Gastroesophageal sphincter (tissue), 4 donors: ENCODE measurements at regions not wholly inside any gene's neighbourhood (a gene's known extent, or its start where the extent isn't known, plus 50 kb on each side); places are given as distances from the start of the nearest gene placed in this dataset.

Source experiments
- ATAC-seq: fragments of 150-250 bp; one replicate; pipeline ENCODE4 v1.9.1; 2016; ENCODE audit warnings: mild to moderate bottlenecking, moderate library complexity
- H3K27ac ChIP-seq, 4 donors: fragments of 200-600 bp; sonication (generic) in 3 of 4; 1 replicate in 3 of 4; 2 replicates in 1 of 4; pipeline ENCODE4 v1.5.1; 2016 to 2019
- H3K27me3 ChIP-seq: fragments of 200-600 bp; sonication (generic); one replicate; pipeline ENCODE4 v1.5.1; 2019
- H3K36me3 ChIP-seq, 2 donors: fragments of 200-600 bp; sonication (generic); one replicate each; pipeline ENCODE4 v1.5.1; 2019; ENCODE audit warnings: control low read depth in 1 of 2
- H3K4me1 ChIP-seq, 3 donors: fragments of 200-600 bp; sonication (generic); 1 replicate in 2 of 3; 2 replicates in 1 of 3; pipeline ENCODE4 v1.5.1; 2016 to 2019; ENCODE audit warnings: control low read depth in 2 of 3
- H3K4me3 ChIP-seq, 2 donors: fragments of 200-600 bp; sonication (generic); one replicate each; pipeline ENCODE4 v1.5.1; 2019; ENCODE audit warnings: mild to moderate bottlenecking in 1 of 2, moderate library complexity in 1 of 2
- H3K9me3 ChIP-seq, 3 donors: fragments of 200-600 bp; sonication (generic); one replicate each; pipeline ENCODE4 v1.5.1; 2017 to 2019; ENCODE audit warnings: control low read depth in 2 of 3
- EP300 ChIP-seq: sonication (generic); formaldehyde crosslinking; IDR thresholded peaks from one replicate; pipeline ENCODE4 v1.6.1; 2017; ENCODE audit warnings: antibody characterized with exemption, mild to moderate bottlenecking
- POLR2A ChIP-seq, 2 donors: fragments of 450-650 bp; IDR thresholded peaks; one replicate each; pipeline ENCODE4 v1.6.1; 2017; ENCODE audit warnings: antibody characterized with exemption in 2 of 2, mild to moderate bottlenecking in 2 of 2, moderate library complexity in 1 of 2
- POLR2AphosphoS5 ChIP-seq: sonication (generic); formaldehyde crosslinking; IDR thresholded peaks from one replicate; pipeline ENCODE4 v1.6.1; 2017; ENCODE audit warnings: antibody characterized with exemption
- WGBS, 2 donors: methylation state at CpG; one replicate each; pipeline ENCODE4 v1.1.5; 2018; ENCODE audit warnings: low coverage in 1 of 2; 5-methylcytosine and 5-hydroxymethylcytosine counted together
- TF ChIP-seq, protein P1 (sequence below), 4 experiments: fragments of 200-600 bp in 2 of 4; fragments of 450-650 bp in 2 of 4; sonication (generic) in 1 of 4; IDR thresholded peaks; one replicate each; pipeline ENCODE4 v1.5.1; 2017 to 2019; ENCODE audit warnings: antibody characterized with exemption in 4 of 4, mild to moderate bottlenecking in 2 of 4, moderate library complexity in 2 of 4

DNA sequence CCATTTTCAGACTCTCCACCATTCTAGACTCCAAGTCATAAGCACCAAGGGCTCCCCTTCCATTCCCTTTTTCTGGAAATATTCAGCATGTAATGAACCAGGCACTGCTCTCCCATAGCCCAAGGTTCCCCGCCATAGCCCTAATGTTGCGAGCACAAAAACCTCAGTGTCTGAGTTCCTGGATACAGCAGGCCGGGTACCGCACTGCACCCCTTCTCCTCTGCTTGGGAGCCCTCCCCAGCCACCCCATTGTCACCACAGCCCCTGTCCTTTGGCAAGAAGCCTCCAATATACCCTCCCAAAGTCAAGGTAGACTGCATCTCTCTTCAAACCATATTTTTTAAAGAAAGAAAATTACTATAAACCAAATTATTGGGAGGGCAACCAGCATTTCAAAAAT lies 1341.1 kb downstream of the BRD1 start:
- H3K27me3 ChIP-seq, result peaks cover 76% of the 10 kb centered on the region
- peaks cover 0 to 22% (median 5%) of the 10 kb centered on the region in 3 donors for H3K4me1 ChIP-seq
- 80% methylated on average over 4 of the region's 4 CpGs; no CpG with 5 or more reads in 1 of the 2 donors for WGBS, 2 donors
- no peak overlapping the region for H3K4me3 ChIP-seq
- H3K36me3 ChIP-seq, result no peaks in the 10 kb centered on the region
- no peaks in the 10 kb centered on the region for H3K9me3 ChIP-seq
- no peak for ATAC-seq
- TF ChIP-seq, protein P1, sequence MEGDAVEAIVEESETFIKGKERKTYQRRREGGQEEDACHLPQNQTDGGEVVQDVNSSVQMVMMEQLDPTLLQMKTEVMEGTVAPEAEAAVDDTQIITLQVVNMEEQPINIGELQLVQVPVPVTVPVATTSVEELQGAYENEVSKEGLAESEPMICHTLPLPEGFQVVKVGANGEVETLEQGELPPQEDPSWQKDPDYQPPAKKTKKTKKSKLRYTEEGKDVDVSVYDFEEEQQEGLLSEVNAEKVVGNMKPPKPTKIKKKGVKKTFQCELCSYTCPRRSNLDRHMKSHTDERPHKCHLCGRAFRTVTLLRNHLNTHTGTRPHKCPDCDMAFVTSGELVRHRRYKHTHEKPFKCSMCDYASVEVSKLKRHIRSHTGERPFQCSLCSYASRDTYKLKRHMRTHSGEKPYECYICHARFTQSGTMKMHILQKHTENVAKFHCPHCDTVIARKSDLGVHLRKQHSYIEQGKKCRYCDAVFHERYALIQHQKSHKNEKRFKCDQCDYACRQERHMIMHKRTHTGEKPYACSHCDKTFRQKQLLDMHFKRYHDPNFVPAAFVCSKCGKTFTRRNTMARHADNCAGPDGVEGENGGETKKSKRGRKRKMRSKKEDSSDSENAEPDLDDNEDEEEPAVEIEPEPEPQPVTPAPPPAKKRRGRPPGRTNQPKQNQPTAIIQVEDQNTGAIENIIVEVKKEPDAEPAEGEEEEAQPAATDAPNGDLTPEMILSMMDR (IDR thresholded peaks at IDR 0.05), result no peak
- TF ChIP-seq EP300 (no peak), POLR2AphosphoS5 (no peak), POLR2A (IDR thresholded peaks at IDR 0.05) (no peak)
- H3K27ac ChIP-seq, result no peak overlapping the region

DNA sequence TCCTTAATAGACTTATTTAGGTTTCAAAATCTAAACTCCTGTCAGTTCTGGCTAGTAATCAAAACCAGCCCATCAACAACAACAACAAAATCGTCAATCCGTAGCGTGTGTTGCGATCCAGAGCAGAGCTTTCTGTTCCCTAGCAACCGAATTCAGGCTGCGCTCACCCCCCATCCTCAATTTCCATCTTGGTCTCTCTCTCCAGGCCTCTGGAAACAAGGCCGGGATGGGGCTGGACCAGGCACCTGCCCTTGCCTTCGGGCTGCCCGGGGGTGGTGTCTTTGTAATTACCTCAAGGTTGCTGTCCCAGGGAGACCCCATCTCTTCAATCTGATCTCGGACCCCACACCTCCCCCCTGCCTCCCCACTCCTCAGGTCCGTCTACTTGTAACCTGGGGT lies 1341.5 kb downstream of the BRD1 start:
- H3K36me3 ChIP-seq, result no peaks in the 10 kb centered on the region
- TF ChIP-seq EP300 (no peak), POLR2AphosphoS5 (no peak), POLR2A (IDR thresholded peaks at IDR 0.05) (no peak)
- TF ChIP-seq, protein P1 (IDR thresholded peaks at IDR 0.05), result no peak
- no peak overlapping the region for H3K27ac ChIP-seq
- H3K27me3 ChIP-seq, result peaks cover 74% of the 10 kb centered on the region
- WGBS, 2 donors, result 24 to 73% methylated on average over 2 to 6 of the region's 11 CpGs
- no peak for ATAC-seq
- H3K9me3 ChIP-seq, result no peaks in the 10 kb centered on the region
- no peak overlapping the region for H3K4me3 ChIP-seq
- peaks cover 0 to 18% (median 5%) of the 10 kb centered on the region in 3 donors for H3K4me1 ChIP-seq

DNA sequence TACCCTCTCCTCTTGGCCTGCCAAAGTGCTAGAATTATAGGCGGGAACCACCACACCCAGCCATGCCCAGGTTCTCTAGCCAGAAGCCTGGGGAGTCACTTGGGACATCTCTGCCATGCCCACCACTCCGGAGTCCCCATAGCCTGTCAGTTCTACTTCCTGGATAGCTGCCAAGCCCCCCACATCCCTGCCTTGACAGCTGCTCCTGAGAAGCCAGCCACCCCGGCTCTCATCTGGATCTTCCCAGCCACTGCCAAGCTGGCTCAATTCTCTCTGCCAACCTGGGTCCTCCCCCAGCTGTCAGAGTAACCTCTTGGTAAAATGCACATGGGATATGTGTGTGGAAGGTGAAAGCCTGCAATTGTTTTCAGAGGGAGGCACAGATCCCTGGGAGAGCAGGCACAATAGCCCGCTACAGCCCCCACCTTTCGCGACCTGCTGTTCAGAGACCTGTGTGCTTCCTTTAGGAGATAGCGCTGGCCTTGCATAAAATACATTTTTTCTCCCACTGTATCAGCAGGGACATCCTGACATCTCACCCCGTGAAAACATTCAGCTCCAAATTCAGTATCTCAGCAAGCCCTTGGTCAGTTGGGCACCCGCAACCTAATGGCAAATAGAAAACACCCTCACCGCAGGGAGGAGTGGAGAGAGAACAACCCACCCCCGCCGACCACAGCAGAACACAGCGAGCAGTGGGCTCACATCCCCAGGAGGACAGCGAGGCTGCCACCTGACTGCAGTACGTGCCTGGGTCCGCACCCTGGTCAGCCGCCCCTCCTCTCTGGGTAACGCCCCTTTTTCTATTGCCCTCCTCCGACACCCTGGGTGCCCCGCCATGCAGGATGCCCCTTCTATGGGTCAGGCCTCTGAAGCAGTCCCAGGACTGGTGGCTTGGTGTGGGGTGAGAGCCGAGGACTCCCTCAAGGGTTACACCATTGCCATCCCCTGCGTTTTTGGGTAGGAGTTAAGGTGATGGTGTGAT lies 1342.2 kb downstream of the BRD1 start:
- TF ChIP-seq, protein P1 (IDR thresholded peaks at IDR 0.05), result no peak
- no peak for TF ChIP-seq POLR2A (IDR thresholded peaks at IDR 0.05)
- Histone ChIP-seq H3K9me3 (no peaks in the 10 kb centered on the region), H3K27ac (no peak overlapping the region), H3K4me3 (no peak overlapping the region), H3K27me3 (peaks cover 67% of the 10 kb centered on the region), H3K4me1 (peaks cover 0 to 11% (median 5%) of the 10 kb centered on the region in 3 donors), H3K36me3 (no peaks in the 10 kb centered on the region)
- 44 to 51% methylated on average over 6 to 11 of the region's 22 CpGs for WGBS, 2 donors
- ATAC-seq, result no peak

DNA sequence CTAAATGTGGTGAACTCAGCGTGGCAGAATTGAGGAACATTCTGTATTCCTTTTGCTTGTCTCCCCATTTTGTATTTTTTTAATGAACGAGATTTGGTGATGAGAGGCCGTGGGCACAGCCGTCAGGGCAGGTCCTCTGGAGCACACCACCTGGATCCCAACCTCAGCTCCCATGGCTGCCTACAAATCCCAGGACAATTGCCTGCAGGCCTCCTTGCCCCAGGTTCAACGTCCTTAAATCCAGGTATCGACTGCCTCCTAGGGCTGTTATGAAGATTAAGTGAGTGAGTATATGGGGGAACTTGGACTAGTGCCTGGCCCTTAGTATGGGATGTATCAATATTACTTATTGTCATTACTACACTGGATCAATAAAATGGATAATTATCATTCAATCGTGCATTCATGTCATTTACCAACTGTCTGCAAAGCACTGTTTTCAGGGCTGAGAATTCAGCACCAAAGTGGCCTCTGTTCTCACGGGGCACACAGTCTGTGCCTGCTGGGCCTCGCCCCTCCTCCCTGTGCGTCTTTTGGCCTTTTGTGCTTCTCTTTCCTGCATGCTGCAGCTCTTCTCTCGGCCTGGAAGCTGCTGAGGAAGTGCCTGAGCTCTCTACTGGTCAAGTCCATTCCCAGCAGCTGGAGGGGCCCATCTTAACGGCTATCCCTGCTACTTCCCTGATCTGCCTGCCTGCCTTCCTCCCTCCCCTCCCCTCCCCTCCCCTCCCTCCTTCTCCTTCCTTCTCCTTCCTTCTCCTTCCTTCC lies 1343.7 kb downstream of the BRD1 start:
- no peak for ATAC-seq
- WGBS, 2 donors, result 46 to 76% methylated on average over 4 to 11 of the region's 12 CpGs
- no peaks in the 10 kb centered on the region for H3K4me1 ChIP-seq
- H3K4me3 ChIP-seq, result no peak overlapping the region
- H3K27me3 ChIP-seq, result peaks cover 59% of the 10 kb centered on the region
- no peaks in the 10 kb centered on the region for H3K9me3 ChIP-seq
- no peak overlapping the region for H3K27ac ChIP-seq
- TF ChIP-seq, protein P1 (IDR thresholded peaks at IDR 0.05), result no peak
- TF ChIP-seq POLR2A (IDR thresholded peaks at IDR 0.05) (no peak), POLR2AphosphoS5 (no peak), EP300 (no peak)
- no peaks in the 10 kb centered on the region for H3K36me3 ChIP-seq
